IPS-18c (cell line): ENCODE measurements at regions not wholly inside any gene's neighbourhood (a gene's known extent, or its start where the extent isn't known, plus 50 kb on each side); places are given as distances from the start of the nearest gene placed in this dataset.
A peak's percentile ranks its signal among the peaks of the same experiment; 100 is the strongest.

Experiments
- H3K4me3 ChIP-seq: 2 replicates; pipeline ENCODE4 v1.7.0; 2013; ENCODE audit warnings: low read depth, mild to moderate bottlenecking, low read length, moderate library complexity; ENCODE audit not compliant: insufficient read depth
- H3K9me3 ChIP-seq: one replicate; pipeline ENCODE4 v1.6.1; 2013; ENCODE audit warnings: mild to moderate bottlenecking, low read length, moderate library complexity; ENCODE audit not compliant: control insufficient read depth, insufficient read depth

- H3K9me3 ChIP-seq: peaks cover 18% of the 10 kb centered on the region
- no peak overlapping the region for H3K4me3 ChIP-seq
Observed at GRCh38 chr16:35463358-35463757, 2003.9 kb downstream of the TP53TG3F start.

GRCh38 chr16:35480361-35480760 is 2020.9 kb downstream of the TP53TG3F start:
- no peak overlapping the region for H3K4me3 ChIP-seq
- peaks cover 15% of the 10 kb centered on the region for H3K9me3 ChIP-seq

- Histone ChIP-seq H3K4me3 (no peak overlapping the region), H3K9me3 (peaks cover 17% of the 10 kb centered on the region)
Observed at GRCh38 chr16:35480988-35481387, 2021.6 kb downstream of the TP53TG3F start.

- H3K9me3 ChIP-seq: peaks cover 7% of the 10 kb centered on the region
Observed at GRCh38 chr16:35485915-35486314, 2026.5 kb downstream of the TP53TG3F start.

GRCh38 chr16:35492225-35492624 is 2032.8 kb downstream of the TP53TG3F start:
- no peak overlapping the region for H3K4me3 ChIP-seq
- H3K9me3 ChIP-seq: peaks cover 12% of the 10 kb centered on the region

More at GRCh38 chr16:35485915-35486314, 2026.5 kb downstream of the TP53TG3F start:
- peak overlapping the region; percentile 11; the same call in 1 of the 2 replicates for H3K4me3 ChIP-seq

- Histone ChIP-seq H3K9me3 (peaks cover 40% of the 10 kb centered on the region), H3K4me3 (no peak overlapping the region)
Observed at GRCh38 chr16:35497399-35497798, 2038.0 kb downstream of the TP53TG3F start.

GRCh38 chr16:35506018-35506897 is 2046.8 kb downstream of the TP53TG3F start:
- H3K9me3 ChIP-seq: peaks cover 18% of the 10 kb centered on the region
- no peak overlapping the region for H3K4me3 ChIP-seq

- peaks cover 19% of the 10 kb centered on the region for H3K9me3 ChIP-seq
- H3K4me3 ChIP-seq: no peak overlapping the region
Observed at GRCh38 chr16:35506898-35507194, 2047.4 kb downstream of the TP53TG3F start.

- Histone ChIP-seq H3K4me3 (no peak overlapping the region), H3K9me3 (peaks cover 16% of the 10 kb centered on the region)
Observed at GRCh38 chr16:35510701-35511100, 2051.3 kb downstream of the TP53TG3F start.

- Histone ChIP-seq H3K9me3 (peaks cover 23% of the 10 kb centered on the region), H3K4me3 (no peak overlapping the region; the same call in 1 of the 2 replicates)
Observed at GRCh38 chr16:35516551-35516950, 2057.1 kb downstream of the TP53TG3F start.

GRCh38 chr16:35516971-35517370 is 2057.6 kb downstream of the TP53TG3F start:
- Histone ChIP-seq H3K4me3 (no peak overlapping the region), H3K9me3 (peaks cover 20% of the 10 kb centered on the region)

GRCh38 chr16:35523991-35524390 is 2064.6 kb downstream of the TP53TG3F start:
- Histone ChIP-seq H3K4me3 (no peak overlapping the region), H3K9me3 (peaks cover 19% of the 10 kb centered on the region)

GRCh38 chr16:35525979-35526590 is 2066.7 kb downstream of the TP53TG3F start:
- Histone ChIP-seq H3K9me3 (peaks cover 18% of the 10 kb centered on the region), H3K4me3 (peak overlapping the region; percentile 3; the same call in 1 of the 2 replicates)

- H3K4me3 ChIP-seq: no peak overlapping the region
Observed at GRCh38 chr16:35532576-35532975, 2073.2 kb downstream of the TP53TG3F start.

GRCh38 chr16:35533683-35534082 is 2074.3 kb downstream of the TP53TG3F start:
- Histone ChIP-seq H3K4me3 (no peak overlapping the region), H3K9me3 (peaks cover 21% of the 10 kb centered on the region)

More at GRCh38 chr16:35532576-35532975, 2073.2 kb downstream of the TP53TG3F start:
- peaks cover 26% of the 10 kb centered on the region for H3K9me3 ChIP-seq

GRCh38 chr16:35543486-35543885 is 2084.1 kb downstream of the TP53TG3F start:
- Histone ChIP-seq H3K9me3 (peaks cover 18% of the 10 kb centered on the region), H3K4me3 (peak overlapping the region; percentile 9; the same call in 1 of the 2 replicates)

GRCh38 chr16:35552763-35553162 is 2093.4 kb downstream of the TP53TG3F start:
- Histone ChIP-seq H3K4me3 (no peak overlapping the region), H3K9me3 (peaks cover 20% of the 10 kb centered on the region)

- Histone ChIP-seq H3K9me3 (peaks cover 24% of the 10 kb centered on the region), H3K4me3 (no peak overlapping the region)
Observed at GRCh38 chr16:35557731-35558130, 2098.3 kb downstream of the TP53TG3F start.
